ENCODE measurements at regions not wholly inside any gene's neighbourhood (a gene's known extent, or its start where the extent isn't known, plus 50 kb on each side); places are given as distances from the start of the nearest gene placed in this dataset.

DNA sequence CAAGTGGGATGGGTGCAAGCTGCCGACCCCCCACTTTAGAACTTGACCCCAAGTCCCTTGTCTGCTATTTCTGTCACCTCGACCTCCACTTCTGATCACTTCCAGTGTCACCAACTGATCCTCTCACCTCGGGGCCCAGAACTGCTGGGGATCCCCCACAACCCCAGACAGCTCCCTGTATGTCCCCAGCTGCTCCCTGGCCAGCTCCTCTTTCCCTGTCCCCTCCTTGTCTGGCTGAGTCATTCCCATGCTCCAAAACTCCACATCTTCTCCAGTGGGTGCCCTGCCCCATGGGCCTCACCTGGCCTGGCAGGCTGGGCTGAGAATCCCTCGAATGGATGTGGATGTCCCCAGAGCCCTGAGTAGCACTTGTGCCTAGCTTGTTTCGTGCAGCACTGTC lies 154.3 kb upstream of the PCBD1 start:
- no peak for DNase-seq

DNA sequence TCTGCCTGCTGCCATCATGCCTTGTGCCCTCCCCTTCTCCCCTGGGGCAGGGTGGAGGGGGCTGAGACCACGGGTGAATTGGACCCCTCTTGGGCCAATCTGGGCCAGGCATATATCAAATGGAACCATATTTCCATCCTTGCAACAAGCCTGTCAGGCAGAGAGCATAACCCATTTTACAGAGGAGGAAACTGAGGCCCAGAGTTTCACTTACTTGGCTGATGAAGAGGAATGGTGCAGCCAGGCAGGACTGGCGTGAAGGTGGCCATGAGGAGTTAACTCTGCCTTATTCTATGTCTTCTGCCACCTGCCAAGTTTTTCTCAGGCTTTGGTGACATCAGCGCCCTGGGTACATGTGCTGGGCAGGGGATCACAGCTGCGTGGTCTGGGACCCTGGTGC lies 155.5 kb upstream of the PCBD1 start:
- no peak for DNase-seq

DNA sequence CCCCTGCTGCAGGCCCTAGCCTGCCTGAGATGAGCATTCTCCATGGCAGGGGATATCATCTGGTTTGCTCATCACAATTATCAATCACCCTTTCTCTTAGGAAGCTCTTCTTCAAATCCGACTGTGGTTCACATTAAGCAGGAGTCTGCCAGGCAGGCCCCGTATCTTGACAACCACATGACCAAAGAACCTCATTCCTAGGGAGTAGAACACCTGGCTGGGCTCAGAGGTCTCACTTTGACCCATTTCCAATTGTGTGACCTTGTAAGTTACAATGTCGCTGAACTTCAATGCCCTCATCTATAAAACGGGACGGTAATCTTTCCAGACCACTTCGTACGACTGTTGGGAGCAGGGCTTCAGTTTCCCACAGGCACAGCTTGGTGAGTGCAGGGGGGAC lies 156.4 kb upstream of the PCBD1 start:
- DNase-seq, result no peak

DNA sequence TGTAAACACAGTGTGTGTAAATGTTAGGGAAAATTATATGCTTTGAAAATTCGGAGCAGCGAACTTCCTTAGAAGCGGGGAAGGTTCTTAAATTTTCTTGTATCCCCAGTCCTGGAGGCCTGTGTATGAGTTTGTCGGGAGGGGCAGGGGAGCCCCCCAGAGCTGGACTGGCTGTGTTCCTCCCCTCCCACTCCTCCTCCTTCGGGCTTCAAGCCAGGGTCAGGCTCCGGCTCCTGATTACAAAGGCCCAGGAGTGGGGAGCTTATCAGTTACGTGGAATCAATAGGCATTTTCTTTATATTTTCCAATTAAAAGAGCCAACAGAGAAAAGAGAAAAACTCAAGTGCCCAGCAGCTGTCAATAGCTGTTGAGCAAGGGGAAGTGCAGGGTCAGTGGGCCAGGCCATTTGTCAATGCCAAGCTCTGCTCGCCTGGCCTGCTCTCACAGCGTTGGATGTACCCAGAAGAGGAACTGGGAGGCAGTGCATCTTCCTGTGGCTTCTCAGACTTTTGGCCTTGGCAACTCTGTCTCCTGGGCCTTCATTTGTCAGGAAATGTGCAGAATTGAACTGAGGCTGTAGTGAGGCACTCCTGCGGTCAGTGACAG lies 156.9 kb upstream of the PCBD1 start:
- DNase-seq, result peak in 6 of 56 donors; percentile 10 to 29 (median 22)

DNA sequence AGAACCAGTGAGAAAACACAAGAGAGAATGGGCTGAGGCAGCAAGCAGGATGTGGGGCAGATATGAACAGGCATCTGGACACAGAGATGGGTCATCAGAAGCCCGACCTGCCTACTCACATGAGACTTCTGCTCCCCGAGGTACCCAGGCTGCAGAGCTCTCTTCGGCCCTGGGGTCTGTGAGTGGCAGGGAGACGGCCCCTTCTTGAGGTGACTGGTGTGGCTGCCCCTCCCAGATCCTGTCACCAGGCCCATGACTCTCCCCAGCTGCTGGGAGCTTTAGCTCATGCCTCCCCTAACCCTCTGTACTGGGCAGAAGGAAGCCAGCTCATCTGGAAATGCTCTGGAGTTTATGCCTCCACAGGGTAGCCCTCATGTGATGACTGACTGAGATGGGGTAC lies 157.6 kb upstream of the PCBD1 start:
- DNase-seq, result no peak

DNA sequence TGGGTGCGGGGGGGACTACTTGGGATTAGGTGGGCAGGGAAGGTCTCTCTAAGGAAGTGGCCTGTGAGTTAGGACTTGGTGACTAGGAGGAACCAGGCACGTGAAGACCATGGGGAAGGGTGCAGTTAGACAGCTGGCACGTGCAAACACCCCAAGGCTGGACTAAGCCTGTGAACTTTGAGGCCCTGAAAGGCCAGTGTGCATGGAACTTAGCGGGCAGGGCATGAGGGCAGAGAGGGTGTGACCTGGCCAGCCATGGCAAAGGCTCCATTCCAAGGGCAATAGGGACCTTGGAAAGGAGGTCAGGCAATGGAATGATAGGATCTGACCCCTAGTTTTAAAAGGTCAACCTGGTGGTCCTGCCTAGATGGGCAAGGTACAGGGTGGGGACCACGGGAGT lies 158.4 kb upstream of the PCBD1 start:
- no peak for DNase-seq

DNA sequence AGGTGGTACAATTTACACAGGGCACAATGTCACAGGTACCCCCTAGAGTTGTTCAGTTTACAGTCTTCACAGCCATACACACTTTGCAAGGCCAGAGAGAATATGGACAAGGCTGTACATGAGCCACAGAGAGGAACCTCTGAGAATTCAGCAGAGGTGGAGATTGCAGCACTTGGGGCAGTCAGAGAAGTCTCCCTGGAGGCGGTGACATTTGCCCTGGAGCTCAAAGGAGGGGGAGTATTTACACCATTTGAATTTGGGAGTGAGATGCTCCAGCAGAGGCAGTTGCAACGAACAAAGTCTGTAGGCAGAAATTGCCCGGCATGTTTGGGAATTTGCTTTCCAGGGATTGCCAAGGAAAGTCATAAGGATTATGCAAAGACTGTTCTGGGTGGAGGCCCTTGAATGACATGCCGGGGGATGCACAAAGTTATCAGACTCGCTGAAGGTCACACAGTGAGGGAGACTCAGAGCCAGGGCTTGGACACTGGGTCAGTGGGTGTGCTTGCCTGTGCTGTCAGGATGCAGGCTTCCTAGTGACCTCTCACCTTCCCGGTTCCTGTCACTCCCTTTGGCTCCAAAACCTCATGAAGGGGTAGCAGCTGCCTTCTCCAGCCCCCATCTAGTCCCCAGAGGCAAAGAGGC lies 160.7 kb upstream of the PCBD1 start:
- no peak for DNase-seq

DNA sequence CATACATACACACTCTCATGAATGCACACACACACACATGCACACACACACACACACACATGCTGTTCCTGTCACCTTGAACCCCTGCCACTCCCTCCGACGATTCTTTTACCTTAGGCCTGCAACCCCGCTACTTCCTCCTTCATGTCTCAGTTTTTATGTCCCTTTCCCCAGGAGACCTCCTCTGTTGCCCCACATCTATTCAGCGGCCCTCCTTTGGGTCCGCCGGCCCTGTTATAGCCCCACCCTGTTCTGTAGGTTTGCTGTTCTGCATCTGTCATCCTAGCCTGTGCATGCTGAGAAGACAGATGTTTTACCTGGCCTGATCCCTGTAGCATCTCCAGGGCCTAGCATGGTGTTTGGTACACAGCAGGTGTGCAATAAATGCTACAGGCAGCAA lies 161.6 kb upstream of the PCBD1 start:
- no peak for DNase-seq

DNA sequence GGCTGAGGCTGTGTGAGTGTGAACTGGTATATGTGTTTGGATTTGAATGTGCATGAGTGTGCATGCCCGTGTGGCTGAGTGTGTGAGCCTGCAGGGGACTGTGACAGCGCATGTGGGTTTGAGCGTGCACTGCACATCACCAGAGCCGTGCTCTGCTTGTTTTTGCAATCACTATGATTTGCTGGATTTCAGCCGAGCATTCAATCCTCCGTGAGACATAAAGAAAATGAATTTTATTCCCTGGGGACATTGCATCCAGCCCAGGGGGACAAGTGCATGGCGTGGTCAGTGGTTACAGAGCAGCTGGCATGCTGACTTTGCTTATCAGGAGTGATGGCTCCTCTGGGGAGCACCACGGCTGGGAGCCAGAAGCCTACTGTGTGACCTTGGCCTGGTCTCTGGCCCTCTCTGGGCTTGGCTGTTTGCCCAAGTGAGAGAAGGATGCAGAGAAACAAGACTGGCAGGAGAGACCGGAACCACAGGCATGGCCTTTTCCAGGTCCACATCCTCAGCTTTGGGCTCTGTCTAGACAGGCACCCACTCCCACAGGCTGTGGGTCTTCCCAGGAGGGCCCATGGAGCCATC lies 160.2 kb upstream of the UNC5B start:
- no peak for DNase-seq

DNA sequence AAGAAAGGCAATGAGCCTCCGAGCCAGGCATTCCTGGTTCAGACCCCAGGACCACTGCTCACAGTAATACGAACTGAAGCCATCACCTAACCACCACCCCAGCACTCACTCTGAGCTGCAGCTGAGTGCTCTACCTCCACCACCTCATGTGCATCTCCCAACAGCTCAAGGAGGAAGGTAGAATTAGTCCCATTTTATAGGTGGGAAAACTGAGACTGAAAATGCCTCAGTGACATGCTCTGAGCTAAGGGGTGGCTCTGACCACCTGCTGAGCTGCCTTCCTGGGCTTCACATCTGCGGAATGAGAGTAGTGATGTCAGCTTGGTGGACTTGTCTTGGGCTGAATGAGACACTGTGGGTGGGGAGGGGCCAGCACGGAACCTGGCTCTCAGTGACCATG lies 159.7 kb upstream of the UNC5B start:
- no peak for DNase-seq

DNA sequence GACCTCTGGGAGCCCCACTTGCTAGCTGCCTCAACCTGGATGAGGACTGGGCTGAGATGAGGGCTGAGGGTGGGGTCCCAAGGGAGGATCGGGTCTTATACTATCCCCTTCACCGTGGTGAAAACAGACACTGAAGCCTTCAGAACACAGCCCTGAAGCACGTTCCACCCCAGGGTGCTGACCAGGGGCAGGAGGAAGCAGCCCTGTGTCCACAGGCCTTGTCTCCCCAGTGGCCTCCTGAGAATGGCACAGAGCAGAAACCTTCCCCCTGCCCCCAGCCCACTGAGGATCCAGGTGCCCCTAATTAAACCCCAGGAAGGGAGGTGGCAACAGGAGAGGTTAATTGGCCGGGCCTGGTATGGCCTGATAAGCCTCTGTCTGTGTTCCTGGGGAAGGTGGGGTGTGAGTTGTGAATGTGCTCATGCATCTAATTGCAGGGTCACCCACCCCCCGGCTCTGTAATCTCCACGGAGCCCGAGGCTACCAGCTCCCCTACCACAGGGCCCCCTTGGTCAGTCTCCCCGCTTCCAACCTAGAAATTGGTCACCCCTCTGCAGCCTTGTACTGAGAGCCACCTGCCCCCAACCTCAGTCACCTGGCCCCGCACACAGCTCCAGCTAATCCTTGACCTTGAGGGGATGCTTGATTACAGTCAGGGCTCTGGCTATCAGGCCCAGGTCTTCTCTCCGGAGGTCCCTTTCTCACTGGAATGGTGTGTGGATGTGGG lies 159.0 kb upstream of the UNC5B start:
- DNase-seq, result no peak

DNA sequence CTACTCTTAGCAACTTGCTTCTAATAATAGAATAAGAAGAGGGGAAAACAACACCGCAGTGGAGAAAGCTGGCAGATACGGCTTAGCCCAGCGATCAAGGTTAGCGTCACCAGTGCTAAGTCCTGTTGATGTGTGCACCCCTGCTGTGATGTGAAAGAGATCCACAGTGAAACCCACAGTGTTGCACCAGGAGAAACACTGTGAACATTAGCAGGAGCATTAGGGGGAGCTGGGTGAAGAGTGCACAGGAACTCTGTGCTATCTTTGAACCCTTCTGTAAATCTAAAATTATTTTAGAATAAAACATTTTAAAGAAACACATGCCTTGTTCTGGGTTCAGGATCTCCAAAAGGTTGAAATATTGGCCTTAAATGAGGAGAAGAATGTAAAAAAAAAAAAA lies 154.1 kb upstream of the UNC5B start:
- DNase-seq, result no peak

DNA sequence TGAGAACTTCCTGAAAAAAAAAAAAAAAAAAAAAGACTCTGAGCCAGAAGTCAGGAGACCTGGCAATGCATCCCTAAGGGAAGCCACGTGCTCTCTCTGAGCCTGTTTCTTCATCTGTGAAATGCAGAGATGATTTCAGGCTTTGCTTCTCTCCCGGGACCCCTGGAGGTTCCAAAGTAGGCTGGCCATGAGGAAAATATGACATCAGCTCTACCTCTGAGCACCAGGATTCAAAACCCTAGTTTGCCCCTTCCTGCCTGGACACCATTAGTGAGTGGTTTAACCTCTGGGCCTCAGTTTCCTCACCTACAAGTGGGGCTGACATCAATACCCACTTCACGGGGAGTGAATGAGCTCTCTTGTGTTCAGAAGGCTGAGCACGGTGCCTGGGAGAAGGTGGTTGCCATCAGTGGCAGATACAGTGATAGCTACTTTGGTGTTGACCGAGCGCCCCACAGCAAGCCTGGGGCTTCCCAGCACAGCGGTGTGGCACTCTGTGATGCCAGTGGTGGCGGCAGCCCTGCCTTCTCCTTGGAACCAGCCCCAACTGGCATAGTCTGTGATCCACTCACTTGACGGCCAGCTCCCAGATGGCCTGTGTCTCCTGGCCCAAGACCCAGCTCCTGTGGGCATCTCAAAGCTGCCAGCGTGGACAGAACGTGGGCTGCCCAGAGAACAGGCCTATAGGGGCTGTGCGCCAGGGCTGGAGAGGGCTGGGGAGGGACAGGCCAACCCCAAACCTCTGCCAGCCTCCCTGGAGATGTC lies 153.1 kb upstream of the UNC5B start:
- DNase-seq, result peak in 2 of 56 donors; percentile 8 to 15

DNA sequence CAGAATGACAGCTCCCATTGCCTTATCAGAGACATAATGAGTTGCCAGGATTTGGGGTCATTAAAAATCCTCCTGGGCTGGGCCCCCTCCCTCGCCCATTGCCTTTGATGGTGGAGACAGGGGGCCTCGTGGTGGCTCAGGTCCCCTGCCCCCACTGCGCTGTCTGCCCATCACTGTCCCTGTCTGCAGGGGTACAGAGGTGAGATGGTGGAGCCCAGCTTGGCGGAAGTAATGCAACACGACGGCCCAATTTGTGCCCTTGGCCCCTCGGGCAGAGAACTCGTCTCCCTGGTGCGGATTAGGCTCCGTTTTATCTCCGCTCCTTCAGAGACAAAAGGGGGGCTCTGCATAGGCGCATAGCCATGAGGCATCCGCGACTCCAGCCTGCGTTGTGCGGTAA lies 152.4 kb upstream of the UNC5B start:
- no peak for DNase-seq

DNA sequence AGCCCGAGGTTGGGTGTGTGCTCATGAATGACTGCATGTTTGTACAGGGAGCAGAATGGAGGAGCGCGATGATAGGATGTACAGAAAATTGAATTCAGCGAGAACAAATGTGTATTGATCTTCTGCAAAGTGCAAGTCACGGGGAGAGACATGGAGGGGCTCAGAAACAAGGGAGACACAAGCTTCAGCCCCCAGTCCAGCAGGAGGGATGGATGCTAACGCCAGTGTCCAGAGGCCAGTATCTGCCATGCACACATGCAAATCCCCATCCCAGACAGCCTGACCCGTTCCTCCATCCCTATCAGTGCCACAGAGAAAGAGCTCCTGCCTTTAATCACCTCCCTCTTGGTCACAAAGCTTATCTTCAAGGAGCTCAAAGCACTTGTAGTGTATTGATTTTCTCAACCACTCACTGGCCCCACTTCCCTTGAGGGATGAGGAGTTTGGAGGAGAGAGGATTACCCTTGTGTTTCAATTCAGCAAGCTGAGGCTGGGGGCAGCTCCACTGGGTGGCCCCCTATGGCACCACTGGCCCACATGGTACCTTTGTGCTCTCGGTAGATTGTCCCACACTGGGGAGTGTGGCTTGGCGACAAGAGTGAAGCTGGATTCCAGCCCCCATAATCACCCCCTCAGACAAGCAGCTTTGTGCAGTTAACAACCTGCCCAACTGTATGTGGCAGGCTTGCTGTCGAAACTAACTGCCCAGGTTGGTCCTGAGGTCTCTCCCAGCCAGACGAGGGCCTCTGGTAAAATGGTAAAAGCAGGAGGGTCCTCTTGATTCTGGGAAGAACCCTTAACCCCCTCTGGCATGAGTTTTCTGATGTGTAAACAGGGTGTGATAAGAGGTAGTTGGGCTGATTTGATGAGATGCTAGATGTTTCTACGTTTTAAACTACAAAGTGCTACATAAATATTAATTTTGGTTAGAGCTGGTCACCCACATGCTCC lies 151.6 kb upstream of the UNC5B start:
- DNase-seq, result no peak

DNA sequence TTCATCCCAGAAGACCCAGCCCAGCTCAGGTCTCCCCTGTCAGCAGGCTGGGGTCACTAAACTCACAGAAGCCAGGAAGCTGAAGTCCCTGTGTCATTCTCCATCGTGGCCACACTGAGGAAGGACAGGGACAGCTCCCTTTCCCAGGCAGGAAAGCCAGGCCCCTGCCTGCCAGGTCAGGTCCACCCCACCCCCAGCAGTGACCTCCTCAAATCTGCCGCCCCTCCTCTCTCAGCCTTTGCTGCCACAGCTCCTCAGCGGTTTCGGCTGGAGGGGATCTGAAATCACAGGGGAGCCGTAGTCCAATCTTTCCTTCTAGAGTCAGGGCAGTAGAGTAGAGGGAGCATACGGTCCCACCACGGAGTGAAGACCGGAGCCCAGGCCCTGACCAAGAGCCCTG lies 150.9 kb upstream of the UNC5B start:
- no peak for DNase-seq

DNA sequence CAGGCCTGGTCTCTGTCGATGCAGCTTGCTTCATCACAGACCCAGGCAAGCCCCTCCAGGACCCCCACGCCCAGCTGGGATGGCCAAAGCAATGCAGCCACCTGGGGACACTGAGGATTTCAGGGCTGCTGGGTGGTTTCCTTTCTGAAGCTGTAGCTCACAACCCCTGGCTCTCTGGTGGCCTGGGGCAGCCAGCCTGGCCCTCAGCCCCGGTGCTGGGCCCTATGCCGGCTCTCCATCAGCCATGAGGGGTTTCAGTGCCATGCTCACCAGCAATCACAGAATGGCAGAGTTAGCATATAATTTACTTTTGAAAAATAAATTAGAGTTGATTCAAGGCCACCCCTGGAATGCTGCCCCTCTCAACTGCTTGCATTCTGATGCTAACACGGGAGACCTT lies 150.2 kb upstream of the UNC5B start:
- DNase-seq, result no peak

DNA sequence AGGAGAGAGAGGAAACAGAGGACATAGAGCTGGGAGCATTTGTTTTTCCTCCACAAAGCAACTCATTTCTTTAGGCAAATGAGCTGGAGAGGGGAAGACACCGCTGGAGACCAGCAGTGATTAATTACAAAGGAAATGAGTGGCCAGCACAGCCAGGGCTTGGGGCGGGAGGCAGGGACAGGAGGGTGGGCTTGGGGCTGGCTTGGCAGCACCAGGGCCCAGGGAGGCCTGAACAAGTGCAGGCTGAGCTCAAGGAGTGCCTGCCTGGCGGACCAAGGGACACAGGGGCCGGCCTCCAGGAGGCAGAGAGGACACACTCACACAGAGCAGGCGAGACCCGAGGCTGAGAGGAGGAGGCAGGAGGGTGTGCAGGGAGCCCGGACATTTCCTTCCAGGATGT lies 149.0 kb upstream of the UNC5B start:
- no peak for DNase-seq

DNA sequence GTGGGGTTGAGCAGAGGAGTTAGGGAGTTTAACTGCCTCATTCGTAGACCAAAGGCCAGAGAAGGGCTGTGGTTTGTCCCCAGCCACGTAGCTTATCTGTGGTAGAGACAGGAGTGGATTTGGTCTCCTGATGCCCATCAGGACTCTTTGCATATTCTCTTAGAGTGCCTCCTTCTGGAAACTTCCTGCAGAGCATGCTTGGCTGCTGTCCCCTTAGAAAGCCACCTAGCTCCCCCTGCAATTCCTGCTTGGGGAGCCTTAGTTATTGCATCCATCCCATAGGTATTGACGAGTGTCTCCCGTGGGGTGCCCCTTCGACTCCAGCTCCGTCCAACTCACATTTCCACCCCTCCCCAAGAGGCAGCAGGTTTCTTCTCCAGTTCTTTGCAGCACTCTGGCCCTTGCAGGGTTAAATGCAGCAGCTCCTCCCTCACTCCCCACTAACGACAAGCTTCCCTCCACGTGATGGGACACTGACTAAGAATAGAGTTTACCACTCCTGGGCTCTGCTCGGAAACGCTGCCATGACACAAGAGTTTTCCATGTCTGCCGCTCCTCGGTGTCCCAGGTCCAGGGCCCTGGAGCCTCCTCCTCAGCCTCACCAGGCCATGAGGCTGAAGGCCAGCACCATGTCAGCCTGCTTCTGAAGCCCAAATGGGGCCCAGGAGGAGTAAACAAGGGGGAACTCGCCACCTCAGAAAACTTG lies 147.8 kb upstream of the UNC5B start:
- peak in 2 of 56 donors; percentile 8 to 17 for DNase-seq

DNA sequence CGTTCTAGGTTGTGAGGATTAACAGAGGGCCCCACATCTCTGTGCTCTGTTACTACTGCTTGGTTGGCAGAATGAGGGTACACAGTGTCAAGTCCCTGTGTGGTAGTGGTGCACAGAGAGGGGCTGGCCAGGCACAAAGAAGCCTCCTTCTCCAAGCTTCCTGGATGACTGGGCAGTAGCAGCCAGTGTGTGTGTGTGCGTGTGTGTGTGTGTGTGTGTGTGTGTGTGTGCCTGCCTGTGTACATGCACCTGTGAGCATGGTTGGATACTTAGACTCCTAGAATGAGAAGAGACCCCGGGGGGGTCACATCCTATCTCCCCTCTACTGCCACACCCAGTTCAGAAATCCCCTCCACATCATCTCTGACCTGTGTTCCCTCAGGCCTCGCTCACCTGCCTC lies 146.7 kb upstream of the UNC5B start:
- DNase-seq, result no peak
